ENCODE measurements at regions not wholly inside any gene's neighbourhood (a gene's known extent, or its start where the extent isn't known, plus 50 kb on each side); places are given as distances from the start of the nearest gene placed in this dataset.

DNA sequence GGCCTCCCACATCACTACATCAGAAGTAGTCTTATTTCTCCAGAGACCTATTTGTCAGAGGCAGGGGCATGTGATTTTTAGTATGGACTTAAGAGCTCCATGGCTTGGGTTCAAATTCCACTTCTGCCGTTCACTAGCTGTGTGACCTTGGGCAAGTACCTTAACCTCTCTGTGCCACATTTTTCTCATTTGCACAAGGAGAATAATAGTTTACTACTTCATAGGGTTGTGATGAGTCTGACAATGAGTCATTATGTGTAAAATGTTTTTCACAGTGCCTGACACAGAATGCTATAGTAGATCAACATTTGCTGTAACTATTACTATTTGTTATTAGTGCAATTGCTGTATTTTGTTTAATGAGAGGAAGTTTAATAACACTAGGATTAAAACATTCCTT, 200.6 kb downstream of the PRDM2 start:
- peaks cover 23% of the 10 kb centered on the region for H3K27me3 Mint-ChIP-seq (ENCODE audit: low read depth)
- peaks cover 12% of the 10 kb centered on the region for H3K9me3 Mint-ChIP-seq
- H3K4me1 Mint-ChIP-seq = peaks cover 5% of the 10 kb centered on the region
- H3K36me3 Mint-ChIP-seq (ENCODE audit: low read depth) = no peaks in the 10 kb centered on the region
- no peak overlapping the region for H3K27ac Mint-ChIP-seq
- H3K4me3 Mint-ChIP-seq = no peak overlapping the region
- no peak for TF ChIP-seq CTCF (IDR thresholded peaks at IDR 0.05; ENCODE audit: unreplicated experiment in 3 of 3)

GRCh38 chr1:13901039-13901438, 201.1 kb downstream of the PRDM2 start:
- no peak overlapping the region for H3K4me3 Mint-ChIP-seq
- TF ChIP-seq CTCF (IDR thresholded peaks at IDR 0.05; ENCODE audit: unreplicated experiment in 3 of 3) = no peak
- peaks cover 15% of the 10 kb centered on the region for H3K9me3 Mint-ChIP-seq
- H3K27ac Mint-ChIP-seq = no peak overlapping the region
- H3K4me1 Mint-ChIP-seq = peaks cover 5% of the 10 kb centered on the region
- H3K36me3 Mint-ChIP-seq (ENCODE audit: low read depth) = no peaks in the 10 kb centered on the region
- H3K27me3 Mint-ChIP-seq (ENCODE audit: low read depth) = peaks cover 22% of the 10 kb centered on the region

DNA sequence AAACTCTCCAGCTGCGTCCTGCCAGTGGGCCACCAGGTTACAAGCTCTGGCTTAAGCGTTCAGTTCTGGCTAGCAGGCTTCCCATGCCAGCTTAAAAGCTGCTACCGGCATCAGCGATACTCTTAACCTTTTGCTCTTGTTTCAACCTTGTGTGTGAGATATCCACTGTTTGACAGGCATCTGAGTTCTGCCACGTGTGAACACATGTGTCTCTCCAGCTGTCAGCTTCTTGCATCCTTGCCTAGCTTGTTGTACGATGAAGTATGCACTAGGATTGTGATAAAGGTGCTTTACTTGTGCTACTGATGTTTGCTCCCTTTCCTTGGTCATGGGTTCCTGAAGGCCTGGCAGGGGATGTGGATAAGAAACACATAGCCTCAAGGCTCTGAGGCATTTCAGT, 201.6 kb downstream of the PRDM2 start:
- Mint-ChIP-seq H3K4me1 (peaks cover 5% of the 10 kb centered on the region), H3K9me3 (peaks cover 16% of the 10 kb centered on the region), H3K27ac (no peak overlapping the region)

GRCh38 chr1:13908128-13908527, 208.1 kb downstream of the PRDM2 start:
- no peak overlapping the region for H3K4me3 Mint-ChIP-seq
- no peak for TF ChIP-seq CTCF (IDR thresholded peaks at IDR 0.05; ENCODE audit: unreplicated experiment in 3 of 3)
- H3K36me3 Mint-ChIP-seq (ENCODE audit: low read depth) = no peaks in the 10 kb centered on the region
- H3K27ac Mint-ChIP-seq = no peak overlapping the region
- H3K4me1 Mint-ChIP-seq = no peaks in the 10 kb centered on the region
- peaks cover 3% of the 10 kb centered on the region for H3K27me3 Mint-ChIP-seq (ENCODE audit: low read depth)
- peaks cover 17% of the 10 kb centered on the region for H3K9me3 Mint-ChIP-seq

More for the DNA sequence above, 201.6 kb downstream of the PRDM2 start:
- TF ChIP-seq CTCF (IDR thresholded peaks at IDR 0.05; ENCODE audit: unreplicated experiment in 3 of 3) = no peak
- Mint-ChIP-seq H3K4me3 (no peak overlapping the region), H3K27me3 (ENCODE audit: low read depth) (peaks cover 22% of the 10 kb centered on the region), H3K36me3 (ENCODE audit: low read depth) (no peaks in the 10 kb centered on the region)

GRCh38 chr1:13911697-13912619, 212.0 kb downstream of the PRDM2 start:
- Mint-ChIP-seq H3K9me3 (peaks cover 1% of the 10 kb centered on the region), H3K36me3 (ENCODE audit: low read depth) (no peaks in the 10 kb centered on the region), H3K27me3 (ENCODE audit: low read depth) (peaks cover 8% of the 10 kb centered on the region), H3K4me3 (no peak overlapping the region), H3K4me1 (no peaks in the 10 kb centered on the region), H3K27ac (no peak overlapping the region)
- no peak for TF ChIP-seq CTCF (IDR thresholded peaks at IDR 0.05; ENCODE audit: unreplicated experiment in 3 of 3)

DNA sequence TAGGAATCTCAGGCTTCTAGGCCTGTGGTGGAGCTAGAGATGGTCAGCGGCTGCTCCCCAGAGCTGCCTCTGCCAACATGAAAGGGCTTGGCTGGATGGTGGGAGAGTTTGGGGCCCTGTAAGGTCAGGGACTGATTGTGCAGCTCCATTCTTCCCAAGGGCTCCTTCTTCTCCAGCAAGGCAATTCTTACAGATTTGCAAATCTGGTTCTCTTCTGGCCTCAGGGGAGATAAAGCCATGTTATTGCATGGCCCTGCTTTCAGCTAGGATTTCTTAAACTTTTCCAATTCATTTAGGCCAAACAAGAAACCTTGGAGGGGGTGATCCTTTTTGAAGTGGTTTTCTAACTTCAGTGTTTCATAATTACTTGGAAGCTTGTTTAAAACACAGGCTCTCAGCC, 213.4 kb downstream of the PRDM2 start:
- Mint-ChIP-seq H3K4me3 (no peak overlapping the region), H3K27me3 (ENCODE audit: low read depth) (peaks cover 8% of the 10 kb centered on the region), H3K36me3 (ENCODE audit: low read depth) (no peaks in the 10 kb centered on the region), H3K27ac (no peak overlapping the region), H3K4me1 (no peaks in the 10 kb centered on the region), H3K9me3 (peaks cover 10% of the 10 kb centered on the region)
- no peak for TF ChIP-seq CTCF (IDR thresholded peaks at IDR 0.05; ENCODE audit: unreplicated experiment in 3 of 3)
